ENCODE measurements at regions not wholly inside any gene's neighbourhood (a gene's known extent, or its start where the extent isn't known, plus 50 kb on each side); places are given as distances from the start of the nearest gene placed in this dataset.

DNA sequence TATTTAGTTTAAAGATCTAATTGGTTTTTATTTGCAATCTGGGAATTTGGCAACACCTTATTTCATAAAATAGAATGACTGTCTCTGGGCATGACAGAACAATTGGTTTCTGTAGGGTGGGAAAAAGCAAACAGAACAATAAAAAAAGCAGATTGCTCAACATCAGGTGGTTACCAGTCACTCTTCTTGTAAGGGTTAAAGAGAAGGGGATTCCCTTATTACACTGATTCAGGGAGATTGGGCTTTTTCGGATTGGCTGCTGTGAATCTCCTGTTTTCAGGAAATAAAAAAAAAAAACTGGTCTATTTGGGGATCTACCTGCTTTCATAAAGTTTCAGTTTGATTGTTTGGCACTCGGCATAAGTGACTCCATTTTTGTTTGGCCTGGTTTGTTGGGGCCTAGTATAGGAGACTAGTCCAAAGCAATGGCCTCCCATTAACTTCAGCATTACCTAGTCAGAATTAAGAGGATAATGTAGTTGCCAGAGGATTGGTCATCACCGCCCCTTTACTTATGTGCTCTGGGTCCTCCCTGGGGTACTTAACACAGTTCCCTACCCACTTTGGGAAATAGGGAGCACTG is 380.5 kb downstream of the IDS start:
- no peaks in the 10 kb centered on the region for H3K36me3 ChIP-seq
- no peak overlapping the region for H3K4me3 ChIP-seq
- TF ChIP-seq CTCF (IDR thresholded peaks at IDR 0.05) (no peak), POLR2A (IDR thresholded peaks at IDR 0.05) (no peak)
- no peaks in the 10 kb centered on the region for H3K4me1 ChIP-seq
- no peaks in the 10 kb centered on the region for H3K27me3 ChIP-seq
- intact Hi-C loops (cut with DNase I; ENCODE audit: low total_unique reads), result no loop called here
- no peak overlapping the region for H3K27ac ChIP-seq
- no peaks in the 10 kb centered on the region for H3K9me3 ChIP-seq
- DNase-seq, result no peak

DNA sequence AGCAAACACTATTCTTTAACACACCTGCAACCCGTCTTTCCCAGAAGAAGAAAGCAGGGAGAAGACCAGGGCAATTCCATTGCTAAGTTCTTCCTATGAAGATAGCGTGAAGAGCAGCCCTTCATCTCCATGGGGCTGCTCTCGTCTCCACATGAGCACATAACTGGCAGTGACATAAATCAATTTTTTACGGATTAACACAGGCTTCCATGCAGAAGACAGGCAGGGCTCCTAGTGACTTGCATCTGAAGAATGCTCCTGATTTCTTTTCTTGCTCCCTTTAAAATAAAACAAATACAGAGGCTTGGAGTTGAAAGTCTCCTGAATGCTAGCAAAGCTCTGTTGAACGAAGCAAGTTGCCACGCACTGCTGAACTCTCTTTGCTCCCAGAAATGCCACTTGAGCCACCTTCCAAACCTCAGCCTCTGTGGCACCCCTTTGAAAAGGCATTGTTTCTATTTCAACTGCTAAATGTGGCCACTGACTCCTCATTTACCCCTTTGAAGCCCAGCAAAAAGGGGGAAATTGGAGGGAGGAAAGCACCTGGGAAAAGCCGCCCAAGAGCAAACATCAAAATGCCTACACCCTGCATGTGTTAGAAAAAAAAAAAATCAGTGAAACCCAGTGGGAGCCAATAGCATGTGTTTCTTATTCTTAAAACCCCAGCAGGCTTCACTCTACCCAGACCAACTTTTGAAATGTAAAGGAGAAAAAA is 383.7 kb downstream of the IDS start:
- no peak for DNase-seq
- Histone ChIP-seq H3K4me3 (no peak overlapping the region), H3K36me3 (no peaks in the 10 kb centered on the region), H3K27ac (no peak overlapping the region), H3K27me3 (no peaks in the 10 kb centered on the region), H3K9me3 (no peaks in the 10 kb centered on the region), H3K4me1 (no peaks in the 10 kb centered on the region)
- intact Hi-C loops (cut with DNase I; ENCODE audit: low total_unique reads), result no loop called here
- TF ChIP-seq POLR2A (IDR thresholded peaks at IDR 0.05) (no peak), CTCF (IDR thresholded peaks at IDR 0.05) (no peak)

- Histone ChIP-seq H3K27me3 (no peaks in the 10 kb centered on the region), H3K4me1 (no peaks in the 10 kb centered on the region), H3K4me3 (no peak overlapping the region), H3K27ac (no peak overlapping the region), H3K36me3 (no peaks in the 10 kb centered on the region), H3K9me3 (no peaks in the 10 kb centered on the region)
- TF ChIP-seq POLR2A (IDR thresholded peaks at IDR 0.05) (no peak), CTCF (IDR thresholded peaks at IDR 0.05) (no peak)
- no peak for DNase-seq
- intact Hi-C loops (cut with DNase I; ENCODE audit: low total_unique reads), result no loop called here
Measured at GRCh38 chrX:149120459-149120858, 384.6 kb downstream of the IDS start.

DNA sequence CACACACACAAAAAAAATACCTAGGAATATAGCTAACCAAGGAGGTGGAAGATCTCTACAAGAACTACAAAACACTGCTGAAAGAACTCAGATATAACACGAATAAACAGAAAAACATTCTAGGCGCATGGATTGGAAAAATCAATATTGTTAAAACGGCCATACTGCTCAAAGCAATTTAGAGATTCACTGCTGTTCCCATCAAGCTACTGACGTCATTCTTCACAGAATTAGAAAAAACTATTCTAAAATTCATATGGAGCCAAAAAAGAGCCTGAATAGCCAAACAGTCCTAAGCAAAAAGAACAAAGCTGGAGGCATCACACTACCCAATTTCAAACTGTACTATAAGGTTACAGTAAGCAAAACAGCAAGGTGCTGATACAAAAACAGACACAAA is 390.2 kb downstream of the IDS start:
- Histone ChIP-seq H3K27me3 (no peaks in the 10 kb centered on the region), H3K4me1 (no peaks in the 10 kb centered on the region), H3K4me3 (no peak overlapping the region), H3K9me3 (no peaks in the 10 kb centered on the region), H3K27ac (no peak overlapping the region), H3K36me3 (no peaks in the 10 kb centered on the region)
- TF ChIP-seq CTCF (IDR thresholded peaks at IDR 0.05) (no peak), POLR2A (IDR thresholded peaks at IDR 0.05) (no peak)
- intact Hi-C loops (cut with DNase I; ENCODE audit: low total_unique reads), result no loop called here
- no peak for DNase-seq

DNA sequence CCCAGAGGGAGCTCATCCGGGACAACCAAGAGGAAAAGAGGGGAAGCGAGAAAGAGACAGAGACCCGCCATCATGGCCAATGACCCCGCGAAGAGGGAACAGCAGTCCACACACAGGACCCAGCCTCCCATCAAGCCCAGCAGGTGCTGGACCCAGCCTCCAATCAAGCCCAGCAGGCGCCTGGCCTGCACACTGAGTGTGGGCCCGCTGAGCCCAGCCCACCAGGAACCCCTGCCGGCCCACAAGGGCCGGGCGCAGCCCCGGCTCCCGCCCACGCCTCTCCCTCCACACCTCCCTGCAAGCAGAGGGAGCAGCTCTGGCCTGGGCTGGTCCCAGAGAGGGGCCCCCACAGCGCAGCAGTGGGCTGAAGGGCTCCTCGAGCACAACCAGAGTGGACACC is 391.1 kb downstream of the IDS start:
- Histone ChIP-seq H3K4me1 (no peaks in the 10 kb centered on the region), H3K4me3 (no peak overlapping the region), H3K27me3 (no peaks in the 10 kb centered on the region), H3K9me3 (no peaks in the 10 kb centered on the region), H3K27ac (no peak overlapping the region), H3K36me3 (no peaks in the 10 kb centered on the region)
- TF ChIP-seq POLR2A (IDR thresholded peaks at IDR 0.05) (no peak), CTCF (IDR thresholded peaks at IDR 0.05) (no peak)
- DNase-seq, result no peak
- intact Hi-C loops (cut with DNase I; ENCODE audit: low total_unique reads), result no loop called here
